Fibroblast of the conjunctiva (primary cell): ENCODE measurements at regions not wholly inside any gene's neighbourhood (a gene's known extent, or its start where the extent isn't known, plus 50 kb on each side); places are given as distances from the start of the nearest gene placed in this dataset.
"Not testable (repeated sequence)": the region's sequence is repeated elsewhere in the genome, so short reads cannot be mapped to it uniquely, and the experiment has no call there.

Source experiments
- DNase-seq: peaks from one replicate; pipeline ENCODE4 v3.0.0-alpha.2; 2010; ENCODE audit warnings: low read depth

DNA sequence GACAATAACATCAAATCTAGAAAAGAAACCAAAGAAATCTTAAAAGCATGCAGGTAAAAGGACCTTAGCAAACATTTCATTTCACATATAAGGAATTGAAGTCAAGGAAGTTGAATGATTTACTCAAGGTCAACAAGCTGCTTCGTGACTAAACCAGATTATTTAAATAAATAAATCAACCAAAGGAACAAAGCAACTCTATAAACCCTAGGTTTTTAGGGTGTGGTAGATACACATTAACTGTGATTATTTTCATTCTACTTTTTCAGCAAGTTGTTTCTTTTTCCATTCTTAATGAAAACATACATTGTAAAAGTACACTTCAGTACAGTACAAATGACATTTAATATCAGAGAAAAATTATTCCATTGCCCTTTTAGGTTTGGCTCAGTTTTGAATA lies 382.0 kb upstream of the STEAP1 start:
- DNase-seq: no peak

DNA sequence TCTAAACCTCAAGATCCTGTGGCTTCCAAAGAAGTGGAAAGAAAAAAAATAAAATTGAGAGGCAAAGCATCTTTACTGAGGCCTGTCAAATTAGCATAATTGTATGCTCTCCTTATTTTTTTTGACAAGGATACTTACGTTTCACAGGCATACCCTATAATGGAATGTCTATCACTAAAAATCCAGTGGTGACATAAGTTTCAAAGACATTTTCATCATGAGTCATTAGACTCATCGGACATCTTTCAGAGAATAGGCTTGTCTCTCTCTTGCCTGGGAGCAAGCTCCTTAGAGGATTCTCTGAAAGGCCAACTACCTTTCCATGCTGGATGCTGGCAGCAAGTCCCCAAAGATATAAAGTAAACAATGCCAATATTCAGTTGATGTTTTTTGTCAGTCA lies 380.7 kb upstream of the STEAP1 start:
- no peak for DNase-seq

DNA sequence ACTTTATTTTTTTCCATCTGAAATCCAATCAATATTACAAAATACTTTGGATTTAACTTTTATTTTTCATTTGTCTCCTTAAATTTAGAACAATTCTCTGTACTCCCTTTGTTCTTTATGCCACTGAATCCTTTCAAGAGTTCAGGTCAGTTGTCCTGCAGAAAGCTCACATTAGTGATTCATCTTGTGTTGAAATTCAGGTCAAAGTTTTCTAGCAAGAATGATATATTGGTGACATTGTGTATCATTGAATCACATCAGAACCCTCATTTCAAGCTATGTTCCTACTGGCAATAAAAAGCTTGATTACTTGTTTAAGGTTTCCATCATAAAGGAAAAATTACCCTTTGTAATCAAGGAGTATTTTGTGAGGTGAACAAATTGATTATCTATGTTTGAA lies 378.8 kb upstream of the STEAP1 start:
- DNase-seq: no peak

DNA sequence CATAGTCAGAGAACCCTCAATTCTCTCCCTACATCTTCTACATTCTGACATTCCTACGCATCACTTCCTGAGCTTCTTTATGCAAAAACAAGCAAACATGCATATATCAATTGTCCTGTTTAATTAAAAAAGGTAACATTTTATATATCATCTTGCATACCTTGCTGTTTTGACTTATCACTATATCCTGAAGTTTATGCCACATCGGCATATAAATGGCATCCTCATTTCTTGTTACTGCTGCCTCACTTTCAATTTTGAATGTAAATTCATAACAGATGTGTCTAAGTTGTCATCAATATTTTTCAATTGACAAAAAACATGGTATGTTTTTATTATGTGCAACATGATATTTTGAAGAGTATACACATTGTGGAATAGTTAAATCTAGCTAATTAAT lies 377.3 kb upstream of the STEAP1 start:
- no peak for DNase-seq

DNA sequence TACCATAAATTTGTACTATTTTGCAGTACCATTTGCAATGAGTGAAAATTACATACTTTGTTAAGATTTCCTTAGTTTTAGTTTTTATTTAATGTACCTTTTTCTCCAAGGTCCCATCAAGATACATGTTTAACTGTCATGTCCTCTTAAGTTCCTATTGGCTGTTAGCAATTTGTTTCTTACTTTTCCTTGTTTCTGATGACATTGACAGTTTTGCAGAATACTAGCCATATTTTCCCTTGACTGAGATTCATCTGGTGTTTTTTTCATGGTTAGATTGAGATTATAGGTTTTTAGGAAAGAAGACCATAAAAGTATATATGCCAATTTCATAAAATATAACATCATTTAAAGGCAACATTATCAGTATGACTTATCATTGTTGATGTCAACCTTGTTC lies 376.8 kb upstream of the STEAP1 start:
- DNase-seq: no peak

DNA sequence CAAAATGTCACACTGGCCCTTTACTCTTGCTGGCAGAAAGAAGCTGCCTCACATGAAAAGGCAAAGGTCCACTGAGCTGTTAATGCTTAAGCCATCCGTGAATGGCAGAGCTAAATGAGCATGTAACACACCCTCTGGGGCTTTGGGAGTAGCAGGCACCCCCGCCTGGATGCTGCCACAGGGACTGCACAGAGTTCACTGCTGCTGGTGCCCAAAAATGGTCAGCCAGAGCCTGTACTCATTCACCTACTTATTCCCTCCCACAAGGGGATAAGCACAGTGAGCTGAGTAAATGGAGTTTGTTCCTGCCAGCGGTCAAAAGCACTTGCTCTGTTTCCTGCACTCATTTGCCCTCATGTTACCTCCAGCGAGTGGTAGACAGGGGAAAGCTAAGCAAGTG lies 374.0 kb upstream of the STEAP1 start:
- DNase-seq: no peak

DNA sequence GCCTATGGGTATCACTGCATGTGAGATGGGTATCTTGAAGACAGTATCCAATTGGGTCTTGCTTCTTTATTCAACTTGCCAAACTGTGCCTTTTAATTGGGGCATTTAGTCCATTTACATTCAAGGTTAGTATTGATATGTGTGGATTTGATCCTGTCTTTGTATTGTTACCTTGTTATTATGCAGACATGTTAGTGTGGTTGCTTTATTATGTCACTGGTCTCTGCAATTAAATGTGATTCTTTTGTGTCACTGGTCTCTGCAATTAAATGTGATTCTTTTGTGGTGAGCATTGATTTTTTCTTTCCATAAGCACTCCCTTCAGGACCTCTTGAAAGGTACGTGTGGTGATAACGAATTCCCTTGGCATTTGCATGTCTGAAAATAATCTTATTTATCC lies 357.8 kb upstream of the STEAP1 start:
- no peak for DNase-seq

DNA sequence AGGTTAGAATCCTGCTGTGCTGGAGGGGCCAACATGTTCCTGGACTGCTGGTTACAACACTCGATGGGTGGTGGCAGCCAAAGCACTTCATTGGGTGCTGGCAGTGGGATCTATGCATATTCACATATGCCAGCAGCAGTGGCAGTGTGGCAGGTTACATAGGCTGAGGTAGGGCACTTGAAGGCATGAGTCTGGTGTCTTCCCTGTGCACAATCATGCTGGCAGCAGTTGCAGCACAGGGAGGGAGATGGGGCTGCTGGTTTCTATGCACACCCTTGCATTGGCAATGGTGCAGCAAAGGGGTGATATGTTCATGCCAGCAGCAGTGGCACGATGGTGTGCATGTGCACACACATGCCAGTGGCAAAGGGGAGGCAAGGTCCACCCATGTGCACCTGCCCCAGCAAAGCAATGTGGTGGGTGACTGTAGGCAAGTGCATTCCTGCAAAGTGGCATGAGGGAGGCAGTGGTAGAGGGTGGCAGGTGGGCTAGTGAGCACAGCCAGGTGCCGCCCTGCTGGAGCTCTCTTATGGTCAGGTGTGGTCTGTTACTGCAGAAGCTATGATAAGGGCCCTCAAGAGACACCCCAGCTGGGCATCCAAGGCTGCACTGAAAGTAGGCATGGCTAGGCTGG lies 356.2 kb upstream of the STEAP1 start:
- no peak for DNase-seq

DNA sequence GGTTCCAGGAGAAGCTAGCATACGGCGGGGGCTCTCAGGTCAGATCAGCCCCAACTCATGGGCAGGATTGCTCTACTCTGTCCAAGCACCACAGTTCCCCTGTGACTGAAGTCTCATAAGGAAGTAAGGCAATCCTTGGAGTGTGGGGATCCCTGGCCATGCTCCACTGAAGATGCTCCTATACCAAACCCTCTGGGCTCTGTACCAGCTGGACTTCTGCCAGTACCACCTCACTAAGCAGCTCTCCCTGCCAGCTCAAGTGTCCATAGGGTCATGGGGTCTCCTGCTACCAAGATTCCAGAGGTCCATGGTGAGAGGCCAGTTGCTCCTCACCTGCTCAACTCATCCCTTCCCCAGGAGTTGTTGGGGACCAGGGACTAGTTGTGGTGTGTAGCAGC lies 355.7 kb upstream of the STEAP1 start:
- no peak for DNase-seq

DNA sequence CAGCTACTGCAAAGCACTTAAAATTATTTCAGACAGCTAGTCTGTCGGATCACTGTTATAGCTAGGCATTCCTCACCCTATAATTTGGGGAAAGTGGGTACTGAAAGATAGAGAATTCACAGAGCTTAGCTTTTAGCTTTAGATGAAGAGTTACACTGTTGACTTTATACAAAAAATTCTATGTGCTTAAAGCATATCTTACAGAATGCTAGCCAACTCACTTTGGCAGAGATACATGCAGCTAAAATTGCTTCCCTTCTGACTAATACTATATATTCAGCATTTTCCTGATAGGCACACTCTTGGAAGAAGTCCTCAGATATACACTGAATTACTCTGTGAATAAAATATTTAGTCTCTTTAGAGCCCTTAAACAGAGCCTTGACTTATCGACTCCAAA lies 353.5 kb upstream of the STEAP1 start:
- DNase-seq: no peak

DNA sequence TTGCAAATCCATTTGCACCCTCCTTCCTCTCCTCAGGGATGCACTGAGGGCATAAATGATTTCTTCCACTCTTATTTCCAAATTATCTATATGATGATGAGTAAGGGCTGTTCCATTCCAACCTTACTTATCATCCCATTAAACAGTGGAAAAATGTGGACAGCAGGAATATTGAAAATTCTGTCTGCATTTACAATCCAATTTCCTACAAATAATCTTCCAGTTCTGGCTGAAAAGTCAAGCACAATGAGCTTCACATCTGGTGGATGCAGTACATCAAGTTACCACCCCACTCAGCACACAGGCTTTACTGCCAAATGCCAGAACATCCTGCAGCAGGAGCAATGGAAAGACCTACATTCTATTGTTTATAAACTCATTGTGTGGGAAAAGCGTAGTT lies 345.0 kb upstream of the STEAP1 start:
- no peak for DNase-seq

DNA sequence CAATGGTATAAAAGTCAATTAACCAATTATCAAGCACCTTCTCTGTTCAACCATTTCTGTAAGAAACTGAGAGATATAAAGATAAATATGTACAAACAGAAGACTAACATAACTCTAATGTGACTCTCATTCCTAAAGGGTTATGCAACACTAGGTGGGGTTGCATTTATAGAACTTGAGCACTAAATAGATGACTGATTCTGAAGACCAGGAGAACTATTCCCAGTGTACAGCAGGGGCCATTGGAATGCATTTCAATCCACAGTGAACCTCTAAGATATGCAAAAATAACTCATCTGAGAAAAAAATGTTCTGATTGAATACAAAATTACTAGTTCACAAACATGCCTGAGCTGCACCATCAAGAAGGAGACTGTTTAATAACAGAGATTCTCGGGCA lies 341.2 kb upstream of the STEAP1 start:
- no peak for DNase-seq

DNA sequence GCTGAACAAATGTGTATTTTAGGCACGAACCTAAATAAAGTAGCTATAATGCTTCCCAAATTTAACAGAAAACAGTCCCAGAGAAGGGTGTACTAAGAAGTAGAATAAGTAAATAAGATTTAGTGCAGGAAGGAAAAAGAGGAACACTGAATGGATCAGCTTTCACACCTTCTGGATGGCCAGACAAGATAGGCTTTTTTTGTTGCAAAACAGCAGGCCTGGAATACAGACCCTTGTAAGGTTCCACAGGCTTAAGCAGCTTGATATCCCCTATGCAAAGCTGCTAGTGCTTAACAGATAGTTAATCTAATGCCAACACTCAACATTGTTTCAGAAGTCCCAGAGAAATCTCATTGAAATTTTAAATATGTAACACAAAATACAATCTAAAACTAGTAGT lies 328.1 kb upstream of the STEAP1 start:
- DNase-seq: no peak

DNA sequence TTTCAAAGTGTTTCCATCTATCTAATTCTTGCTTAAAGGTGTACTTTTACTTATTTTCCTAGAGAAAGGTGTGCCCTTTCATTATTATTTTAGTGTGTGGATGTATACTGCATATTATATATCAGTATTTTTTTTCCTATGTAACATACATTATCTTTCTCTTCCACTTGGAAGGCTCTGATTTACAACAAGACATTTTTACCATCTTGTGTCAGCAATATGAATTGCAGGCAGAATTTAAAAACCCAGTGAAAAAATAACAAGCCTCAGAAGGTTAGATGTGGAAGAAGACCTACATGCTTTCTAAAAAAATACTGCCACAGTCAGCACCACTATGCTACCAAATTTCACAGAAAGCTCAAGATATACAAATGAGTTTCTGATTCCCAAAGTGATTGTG lies 327.7 kb upstream of the STEAP1 start:
- DNase-seq: no peak

DNA sequence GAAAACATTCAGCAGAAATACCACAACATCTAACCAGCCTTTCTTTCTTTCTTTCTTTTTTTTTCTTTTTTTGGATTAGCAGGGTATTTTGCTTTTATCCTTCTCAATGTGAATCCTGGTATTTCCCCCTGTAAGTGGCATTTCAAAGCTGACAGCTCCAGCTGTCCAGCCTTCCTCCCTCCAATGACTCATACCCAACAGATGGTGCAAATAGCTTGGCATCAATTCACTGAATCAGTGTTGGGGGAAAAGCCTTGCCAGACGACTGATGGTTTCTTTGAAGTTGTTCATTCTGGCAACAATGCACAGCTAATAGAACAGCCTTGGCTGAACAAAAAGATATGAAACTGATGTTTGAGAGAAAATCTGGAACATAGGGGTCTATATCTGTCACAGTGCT lies 316.8 kb upstream of the STEAP1 start:
- no peak for DNase-seq

DNA sequence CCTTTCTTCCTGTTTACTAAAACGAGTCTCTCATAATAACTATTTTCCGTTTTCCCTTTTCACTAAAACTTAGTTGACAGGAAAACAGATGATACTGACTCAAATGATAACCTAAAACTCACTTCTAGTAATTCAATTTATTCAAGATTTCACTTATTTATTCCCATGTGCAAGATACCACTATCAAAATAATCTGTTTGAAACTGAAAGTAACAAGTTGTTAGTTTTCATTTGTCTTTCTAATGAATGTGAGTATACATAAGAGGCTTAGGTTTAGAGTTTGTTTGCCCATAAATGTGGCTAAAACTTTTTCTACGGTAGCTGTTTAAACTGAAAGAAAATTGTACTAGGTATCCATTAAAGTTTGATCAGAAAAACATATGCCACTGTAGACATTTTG lies 314.9 kb upstream of the STEAP1 start:
- DNase-seq: no peak

DNA sequence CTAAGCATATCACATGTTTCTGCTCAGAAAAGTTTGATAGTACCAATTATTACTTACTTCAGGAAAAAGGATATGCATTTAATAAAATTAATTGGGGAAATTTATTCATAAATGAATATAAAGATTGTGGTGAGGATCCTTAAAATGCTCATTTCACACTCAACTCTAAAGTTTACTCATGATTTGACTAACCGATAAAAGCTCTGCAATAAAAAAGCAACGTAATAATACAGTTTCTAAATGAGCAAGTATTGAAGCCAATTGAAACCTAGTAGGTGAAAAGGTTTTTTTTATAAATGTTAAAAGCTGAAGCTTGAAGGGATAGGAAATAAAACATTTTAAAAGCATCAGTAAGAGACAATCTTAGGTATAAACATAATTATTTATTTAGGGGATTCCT lies 308.3 kb upstream of the STEAP1 start:
- DNase-seq: no peak

DNA sequence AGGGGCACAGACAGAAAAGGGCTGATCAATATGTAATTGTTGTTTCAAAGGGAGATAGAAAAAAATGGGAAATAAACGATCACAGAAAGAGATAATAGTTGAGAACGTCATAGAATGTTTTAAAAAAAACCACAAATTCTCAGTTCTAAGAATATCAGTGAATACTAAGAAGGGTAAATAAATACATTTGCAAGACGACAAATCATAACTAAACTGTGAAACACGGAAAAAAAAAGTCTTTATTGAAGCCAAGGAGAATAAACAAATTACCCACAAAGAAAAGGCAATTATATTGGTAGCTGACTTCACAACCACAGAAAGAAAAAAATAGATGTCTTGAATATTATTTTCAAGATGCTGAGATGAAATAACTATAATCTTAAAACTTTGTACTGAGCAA lies 305.2 kb upstream of the STEAP1 start:
- no peak for DNase-seq

DNA sequence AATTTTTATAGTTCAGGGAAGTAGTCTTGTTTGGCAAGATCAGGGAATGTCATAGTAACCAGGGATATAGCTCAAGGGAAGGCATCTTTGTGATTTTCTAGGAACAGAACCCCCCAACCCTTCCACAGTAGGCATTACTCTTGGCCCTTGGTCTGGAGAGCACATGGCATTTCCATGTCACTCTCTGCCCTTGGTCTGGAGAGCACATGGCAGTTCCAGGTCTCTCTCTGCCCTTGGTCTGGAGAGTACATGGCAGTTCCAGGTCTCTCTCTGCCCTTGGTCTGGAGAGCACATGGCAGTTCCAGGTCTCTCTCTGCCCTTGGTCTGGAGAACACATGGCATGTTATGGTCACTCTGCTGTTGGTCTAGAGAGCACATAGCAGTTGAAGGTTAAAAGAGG lies 297.2 kb upstream of the STEAP1 start:
- DNase-seq: not testable (repeated sequence)

DNA sequence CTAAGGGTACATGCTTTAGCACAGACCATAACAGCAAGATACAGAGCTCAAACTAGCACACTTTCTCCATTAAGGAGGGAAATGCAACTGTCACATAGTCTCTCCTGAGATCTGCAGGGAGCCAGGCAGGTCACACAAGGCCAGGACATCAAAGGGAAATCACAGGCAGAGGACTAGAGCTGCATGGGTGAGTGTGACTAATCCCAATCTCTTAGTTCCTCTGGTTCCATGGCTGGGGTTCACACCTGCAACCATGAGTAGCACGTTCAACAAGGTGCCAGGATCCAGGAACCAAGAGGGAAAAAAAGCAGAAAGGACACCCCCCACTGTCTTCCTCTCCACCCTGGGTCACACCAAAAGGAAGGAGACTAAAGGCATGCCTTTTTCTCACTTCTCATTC lies 296.5 kb upstream of the STEAP1 start:
- no peak for DNase-seq

DNA sequence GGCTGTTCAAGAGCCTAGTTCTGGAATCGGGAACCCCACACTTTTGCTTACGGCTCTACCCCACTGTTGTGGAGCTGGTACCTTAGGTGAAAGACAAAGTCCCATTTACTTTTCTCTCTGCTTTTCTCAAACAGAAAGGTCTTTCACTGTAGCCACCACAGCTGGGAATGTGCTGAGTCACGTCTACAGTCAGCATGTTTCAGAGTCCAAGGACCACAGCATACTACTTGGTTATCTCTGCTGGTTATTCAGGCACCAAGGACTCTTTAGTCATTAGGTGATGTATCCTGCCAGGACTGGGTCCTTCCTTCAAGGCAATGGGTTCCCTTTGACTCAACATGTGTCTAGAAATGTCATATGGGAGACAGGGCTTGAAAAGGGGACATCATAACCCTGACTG lies 266.8 kb upstream of the STEAP1 start:
- no peak for DNase-seq

DNA sequence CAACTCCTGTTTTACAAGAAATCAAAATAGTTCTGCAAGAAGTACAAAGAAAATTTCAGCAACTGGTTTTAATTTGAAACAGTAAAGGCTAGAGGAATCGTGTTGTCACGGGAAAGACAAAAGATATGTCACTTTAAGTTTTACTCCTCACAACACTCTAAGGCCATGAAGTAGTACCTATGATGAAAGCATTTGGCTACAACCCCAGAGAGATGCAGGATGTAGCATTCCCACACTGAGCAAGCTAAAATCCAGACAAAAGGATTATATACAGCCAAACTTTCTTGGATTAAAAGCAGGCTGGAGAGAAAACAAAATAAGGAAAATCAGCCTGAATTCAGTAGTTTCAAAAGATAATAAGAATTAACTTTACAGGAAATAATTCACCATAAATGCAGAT lies 245.5 kb upstream of the STEAP1 start:
- no peak for DNase-seq

DNA sequence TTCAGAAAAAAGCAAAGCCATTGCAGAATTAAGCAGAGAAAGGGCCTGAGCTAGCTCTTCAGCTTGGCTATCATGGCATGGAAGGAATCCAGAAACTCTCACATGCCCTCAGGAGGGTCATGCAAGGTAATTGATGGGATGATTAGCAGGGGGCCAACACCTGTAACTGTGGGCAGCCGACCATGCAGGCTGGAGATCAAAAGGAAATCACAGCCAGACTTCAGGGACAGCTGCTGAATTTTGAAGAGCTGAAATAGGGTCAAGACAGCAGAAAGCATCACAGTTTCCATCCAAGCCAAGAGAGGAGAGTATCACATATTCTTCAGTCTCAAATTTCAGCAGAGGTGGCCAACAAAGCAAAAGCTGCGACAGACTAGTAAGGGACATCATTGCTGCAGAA lies 239.6 kb upstream of the STEAP1 start:
- DNase-seq: no peak

DNA sequence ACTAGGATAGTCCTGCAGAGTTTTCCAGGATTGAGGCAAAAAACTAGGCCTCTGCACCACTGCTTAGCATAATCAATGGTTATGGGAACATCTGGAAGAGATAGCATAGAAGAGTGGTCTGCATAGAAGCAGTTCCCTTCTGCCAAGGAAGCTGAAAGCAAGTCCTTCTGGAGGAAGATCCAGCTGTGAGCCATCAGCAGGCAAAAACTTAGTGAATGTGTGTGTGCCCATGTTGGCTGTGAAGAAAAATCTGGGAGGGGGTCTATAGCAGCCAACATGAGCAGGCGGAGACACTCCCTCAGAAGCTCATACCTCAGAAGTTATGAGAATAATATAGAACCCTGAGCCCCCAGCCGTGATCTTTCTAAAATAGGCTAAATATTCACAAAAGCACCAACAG lies 228.1 kb upstream of the STEAP1 start:
- DNase-seq: no peak

DNA sequence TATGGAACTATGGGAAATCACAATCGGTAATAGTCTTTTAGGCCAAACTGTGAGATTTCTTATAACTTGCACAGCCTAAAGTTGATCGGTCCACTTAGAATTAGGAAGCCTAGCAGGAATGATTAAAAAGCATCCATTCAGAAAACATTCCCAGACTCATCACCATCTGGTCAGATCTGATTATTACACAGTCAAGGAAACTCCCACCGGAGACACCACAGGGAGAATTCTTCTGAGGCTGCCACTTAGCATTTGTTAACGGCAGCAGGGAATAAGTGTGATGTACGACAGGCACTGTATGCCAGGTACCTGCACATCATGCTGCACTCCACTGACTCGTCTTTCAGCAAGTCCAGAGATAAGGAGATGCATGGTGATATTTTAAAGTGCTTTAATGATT lies 227.6 kb upstream of the STEAP1 start:
- no peak for DNase-seq
